IMR-90 (cell line): ENCODE measurements at regions not wholly inside any gene's neighbourhood (a gene's known extent, or its start where the extent isn't known, plus 50 kb on each side); places are given as distances from the start of the nearest gene placed in this dataset.

Experiments used
- ATAC-seq: fragments of 200-7000 bp; cut with Tn5 transposase; 2 replicates; pipeline ENCODE4 v1.9.1; 2020; ENCODE audit warnings: low read depth, mild to moderate bottlenecking, moderate library complexity
- BruUV-seq: library from RNA; stranded (reverse); fragments of 400-500 nt; replicated peaks from 2 replicates; lab custom pipeline; 2021; lab: Mats Ljungman, UMichigan
- CTCF ChIA-PET: fragments of 300-600 bp; formaldehyde crosslinking; extraction: SDS; loops from one replicate; lab custom pipeline; 2021; ENCODE audit warnings: antibody characterized with exemption; lab: Yijun Ruan, JAX
- POLR2A ChIA-PET: fragments of 300-600 bp; sonication (Branson Sonifier 250); formaldehyde crosslinking; loops from one replicate; lab custom pipeline; 2022; ENCODE audit warnings: antibody characterized with exemption; ENCODE audit not compliant: unreplicated experiment; lab: Charles Lee
- DNase-seq: peaks from one replicate; pipeline ENCODE4 v3.0.0; 2013
- H2AFZ ChIP-seq: replicated peaks from 2 replicates; pipeline ENCODE3; 2013; ENCODE audit warnings: low read length, mild to moderate bottlenecking; ENCODE audit not compliant: poor library complexity
- H2AK5ac ChIP-seq: 2 replicates; pipeline ENCODE4 v1.6.1; 2013; ENCODE audit warnings: low read depth, low read length, inconsistent platforms
- H2AK9ac ChIP-seq: replicated peaks from 2 replicates; pipeline ENCODE3; 2013; ENCODE audit warnings: mild to moderate bottlenecking, low read depth, low read length, moderate library complexity; ENCODE audit not compliant: poor library complexity
- H2BK120ac ChIP-seq: 2 replicates; pipeline ENCODE4 v1.6.1; 2013; ENCODE audit warnings: low read depth, low read length, inconsistent platforms
- H2BK15ac ChIP-seq: 3 replicates; pipeline ENCODE4 v1.6.1; 2013; ENCODE audit warnings: low read depth, low read length, inconsistent platforms
- H2BK20ac ChIP-seq: 2 replicates; pipeline ENCODE4 v1.6.1; 2013; ENCODE audit warnings: low read depth, mild to moderate bottlenecking, inconsistent platforms, low read length, moderate library complexity
- H2BK5ac ChIP-seq: 2 replicates; pipeline ENCODE4 v1.6.1; 2013; ENCODE audit warnings: mild to moderate bottlenecking, low read depth, low read length, inconsistent platforms; ENCODE audit not compliant: poor library complexity, severe bottlenecking
- H3K14ac ChIP-seq: replicated peaks from 2 replicates; pipeline ENCODE4 v1.6.1; 2013; ENCODE audit warnings: low read depth, low read length, inconsistent platforms
- H3K18ac ChIP-seq: 2 replicates; pipeline ENCODE4 v1.6.1; 2013; ENCODE audit warnings: low read depth, low read length, control low read depth
- H3K23ac ChIP-seq: 2 replicates; pipeline ENCODE4 v1.6.1; 2013; ENCODE audit warnings: low read depth, low read length, inconsistent platforms
- H3K27ac ChIP-seq: 2 replicates; pipeline ENCODE4 v1.5.1; 2013; ENCODE audit warnings: mild to moderate bottlenecking, control low read depth, low read length; ENCODE audit not compliant: insufficient read depth
- H3K27me3 ChIP-seq: 2 replicates; pipeline ENCODE4 v1.6.1; 2013; ENCODE audit warnings: low read length; ENCODE audit not compliant: control insufficient read depth, insufficient read depth
- H3K36me3 ChIP-seq: 2 replicates; pipeline ENCODE4 v1.6.1; 2013; ENCODE audit warnings: low read length, mixed read lengths; ENCODE audit not compliant: control insufficient read depth, insufficient read depth
- H3K4ac ChIP-seq: 2 replicates; pipeline ENCODE4 v1.6.1; 2013; ENCODE audit warnings: low read depth, low read length, inconsistent platforms
- H3K4me1 ChIP-seq: 2 replicates; pipeline ENCODE4 v1.6.1; 2013; ENCODE audit warnings: low read length, mixed read lengths; ENCODE audit not compliant: control insufficient read depth, insufficient read depth
- H3K4me2 ChIP-seq: 2 replicates; pipeline ENCODE4 v1.6.1; 2013; ENCODE audit warnings: low read depth, mild to moderate bottlenecking, control low read depth, low read length, moderate library complexity
- H3K4me3 ChIP-seq: 2 replicates; pipeline ENCODE4 v1.5.1; 2013; ENCODE audit warnings: low read depth, mild to moderate bottlenecking, control low read depth, low read length, moderate library complexity; ENCODE audit not compliant: insufficient read depth
- H3K56ac ChIP-seq: 2 replicates; pipeline ENCODE4 v1.6.1; 2013; ENCODE audit warnings: low read length, inconsistent platforms; ENCODE audit not compliant: insufficient read depth; ENCODE audit errors: extremely low read depth
- H3K79me1 ChIP-seq, 2 experiments: 2 replicates each; pipeline ENCODE4 v1.6.1; 2013; ENCODE audit warnings: low read length in 2 of 2, inconsistent platforms in 1 of 2, low read depth in 1 of 2
- H3K9ac ChIP-seq: 2 replicates; pipeline ENCODE4 v1.6.1; 2013; ENCODE audit warnings: low read depth, low read length, control low read depth
- H3K9me1 ChIP-seq: 2 replicates; pipeline ENCODE4 v1.6.1; 2013; ENCODE audit warnings: low read length, inconsistent platforms; ENCODE audit not compliant: insufficient read depth
- H3K9me3 ChIP-seq: 2 replicates; pipeline ENCODE4 v1.6.1; 2013; ENCODE audit warnings: low read length; ENCODE audit not compliant: control insufficient read depth, insufficient read depth
- H4K20me1 ChIP-seq: 2 replicates; pipeline ENCODE4 v1.6.1; 2013; ENCODE audit warnings: low read length, inconsistent platforms; ENCODE audit not compliant: insufficient read depth
- H4K5ac ChIP-seq: 2 replicates; pipeline ENCODE4 v1.6.1; 2013; ENCODE audit warnings: mild to moderate bottlenecking, low read depth, low read length, control low read depth
- H4K8ac ChIP-seq, 2 experiments: 2 replicates each; pipeline ENCODE4 v1.6.1; 2013; ENCODE audit warnings: low read depth in 2 of 2, low read length in 2 of 2, control low read depth in 1 of 2, inconsistent platforms in 1 of 2
- H4K91ac ChIP-seq: 2 replicates; pipeline ENCODE4 v1.6.1; 2013; ENCODE audit warnings: low read depth, low read length, inconsistent platforms; ENCODE audit not compliant: insufficient read depth
- BHLHE40 ChIP-seq: fragments of 150-350 bp; IDR thresholded peaks from 2 replicates; pipeline ENCODE4 v1.6.1; 2016; ENCODE audit warnings: mild to moderate bottlenecking, low read depth, low read length
- CEBPB ChIP-seq: IDR thresholded peaks from 2 replicates; pipeline ENCODE4 v1.6.1; 2012; ENCODE audit warnings: low read depth, low read length, improper control_type of control experiment
- CHD1 ChIP-seq: IDR thresholded peaks from 2 replicates; pipeline ENCODE4 v1.6.1; 2012; ENCODE audit warnings: low read depth, low read length, improper control_type of control experiment
- CTCF ChIP-seq: conservative IDR thresholded peaks from 2 replicates; pipeline ENCODE4 v1.5.1; 2012; ENCODE audit warnings: mild to moderate bottlenecking, low read depth, low read length, improper control_type of control experiment
- ELK1 ChIP-seq: fragments of 150-350 bp; IDR thresholded peaks from 2 replicates; pipeline ENCODE4 v1.6.1; 2016; ENCODE audit warnings: low read depth, mild to moderate bottlenecking, low read length, moderate library complexity, borderline replicate concordance
- FOS ChIP-seq: fragments of 150-350 bp; IDR thresholded peaks from 2 replicates; pipeline ENCODE4 v1.6.1; 2016; ENCODE audit warnings: low read depth, low read length
- MAFK ChIP-seq: IDR thresholded peaks from 2 replicates; pipeline ENCODE4 v1.6.1; 2012; ENCODE audit warnings: low read depth, low read length, improper control_type of control experiment
- MAZ ChIP-seq: IDR thresholded peaks from 2 replicates; pipeline ENCODE4 v1.6.1; 2012; ENCODE audit warnings: low read depth, mild to moderate bottlenecking, low read length, improper control_type of control experiment, moderate library complexity, borderline replicate concordance
- MXI1 ChIP-seq: IDR thresholded peaks from 2 replicates; pipeline ENCODE4 v1.6.1; 2012; ENCODE audit warnings: low read depth, mild to moderate bottlenecking, low read length, moderate library complexity, borderline replicate concordance
- NFE2L2 ChIP-seq: fragments of 150-350 bp; IDR thresholded peaks from 2 replicates; pipeline ENCODE4 v1.6.1; 2016; ENCODE audit warnings: low read depth, mild to moderate bottlenecking, low read length
- POLR2A ChIP-seq: IDR thresholded peaks from 2 replicates; pipeline ENCODE4 v1.6.1; 2012; ENCODE audit warnings: mild to moderate bottlenecking, low read depth, low read length
- RAD21 ChIP-seq: IDR thresholded peaks from 2 replicates; pipeline ENCODE4 v1.6.1; 2012; ENCODE audit warnings: low read length, improper control_type of control experiment
- RCOR1 ChIP-seq: IDR thresholded peaks from 2 replicates; pipeline ENCODE4 v1.6.1; 2012; ENCODE audit warnings: mild to moderate bottlenecking, low read length, improper control_type of control experiment; ENCODE audit not compliant: insufficient replicate concordance
- RFX5 ChIP-seq: IDR thresholded peaks from 2 replicates; pipeline ENCODE4 v1.8.0; 2012; ENCODE audit warnings: low read depth, mild to moderate bottlenecking, low read length, moderate library complexity
- SMC3 ChIP-seq: fragments of 150-350 bp; IDR thresholded peaks from 2 replicates; pipeline ENCODE4 v1.6.1; 2016; ENCODE audit warnings: low read depth, mild to moderate bottlenecking, antibody characterized with exemption, low read length, moderate library complexity
- USF2 ChIP-seq: fragments of 150-350 bp; IDR thresholded peaks from 2 replicates; pipeline ENCODE4 v1.6.1; 2017; ENCODE audit warnings: mild to moderate bottlenecking, antibody characterized with exemption, low read length, low read depth
- WGBS, 2 experiments: methylation state at CpG; one replicate each; pipeline versions ENCODE4 v1.1.5 to v1.1.7; 2013; ENCODE audit warnings: missing lambda C conversion rate in 2 of 2; ENCODE audit not compliant: insufficient read length in 1 of 2; ENCODE audit errors: extremely low coverage in 2 of 2; 5-methylcytosine and 5-hydroxymethylcytosine counted together
- dilution Hi-C: fragments of 300-500 bp; cut with HindIII; formaldehyde crosslinking; loops from one replicate; pipeline ENCODE4 v1.14.3; 2018; ENCODE audit warnings: low sequenced_read_pairs; ENCODE audit not compliant: unreplicated experiment
- in situ Hi-C: fragments of 300-500 bp; cut with MboI; formaldehyde crosslinking; loops from 3 replicates; pipeline ENCODE4 v1.14.3; 2019; ENCODE audit warnings: low sequenced_read_pairs, inconsistent platforms, mixed read lengths
- intact Hi-C: fragments of 100-400 bp; cut with micrococcal nuclease; formaldehyde crosslinking; loops from 2 replicates; pipeline ENCODE4 v1.10.0; 2022

- Histone ChIP-seq H3K4me2 (no peak overlapping the region), H2BK5ac (no peak overlapping the region), H3K23ac (no peak overlapping the region), H3K9me3 (peaks cover 2% of the 10 kb centered on the region; the same call in 1 of the 2 replicates), H3K79me1 (no peaks in the 10 kb centered on the region), H4K20me1 (no peaks in the 10 kb centered on the region), H3K9me1 (no peaks in the 10 kb centered on the region), H2AK9ac (no peak overlapping the region), H3K18ac (no peak overlapping the region), H3K56ac (no peak overlapping the region), H4K91ac (no peak overlapping the region), H4K8ac (no peak overlapping the region), H3K36me3 (no peaks in the 10 kb centered on the region), H3K14ac (no peak overlapping the region), H3K9ac (no peak overlapping the region), H3K4me3 (no peak overlapping the region), H2AFZ (no peak overlapping the region), H2BK120ac (no peak overlapping the region), H3K27ac (no peak overlapping the region), H2BK20ac (no peak overlapping the region), H3K4me1 (no peaks in the 10 kb centered on the region), H2AK5ac (no peak overlapping the region), H4K5ac (no peak overlapping the region), H3K27me3 (no peaks in the 10 kb centered on the region), H3K4ac (no peak overlapping the region), H2BK15ac (no peak overlapping the region)
- TF ChIP-seq FOS (no peak), RCOR1 (no peak), POLR2A (no peak), MAFK (no peak), USF2 (no peak), CTCF (no peak), CEBPB (no peak), ELK1 (no peak), SMC3 (no peak), MAZ (no peak), BHLHE40 (no peak), CHD1 (no peak), RAD21 (no peak), NFE2L2 (no peak), RFX5 (no peak), MXI1 (no peak)
- in situ Hi-C loops: no loop called here
- ATAC-seq (no peak), DNase-seq (no peak)
- dilution Hi-C loops: no loop called here
- WGBS, 2 experiments: 0% methylated on average over 1 of the region's 2 CpGs; no CpG with 5 or more reads in 1 of the 2 experiments
- intact Hi-C loops: no loop called here
- ChIA-PET POLR2A (no interaction called here), CTCF (no interaction called here)
- no TSS peak for BruUV-seq
Observed at GRCh38 chr7:125099519-125099918, 169.9 kb upstream of the POT1 start.
